ENCODE measurements at regions not wholly inside any gene's neighbourhood (a gene's known extent, or its start where the extent isn't known, plus 50 kb on each side); places are given as distances from the start of the nearest gene placed in this dataset.

DNA sequence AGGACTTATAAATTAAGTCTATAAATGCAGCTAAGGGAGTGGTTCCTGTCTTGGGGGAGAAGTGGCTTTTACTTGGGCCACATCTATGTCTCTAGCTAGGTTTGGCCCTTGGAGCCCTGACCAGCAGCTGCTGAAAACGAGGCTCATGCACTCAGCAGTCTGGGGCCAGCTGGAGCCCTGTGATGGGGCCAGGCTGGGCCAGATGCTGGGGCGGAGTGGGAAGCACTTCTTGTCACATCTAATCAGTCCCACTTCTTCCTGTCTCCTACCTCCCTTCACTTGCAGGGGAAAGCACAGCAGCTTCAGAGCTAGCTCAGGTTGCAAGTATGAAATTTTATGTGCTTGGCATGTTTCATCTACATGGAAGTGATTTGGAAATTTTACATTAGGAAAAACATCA is 209.9 kb upstream of the ROPN1 start:
- TF ChIP-seq, protein P1, sequence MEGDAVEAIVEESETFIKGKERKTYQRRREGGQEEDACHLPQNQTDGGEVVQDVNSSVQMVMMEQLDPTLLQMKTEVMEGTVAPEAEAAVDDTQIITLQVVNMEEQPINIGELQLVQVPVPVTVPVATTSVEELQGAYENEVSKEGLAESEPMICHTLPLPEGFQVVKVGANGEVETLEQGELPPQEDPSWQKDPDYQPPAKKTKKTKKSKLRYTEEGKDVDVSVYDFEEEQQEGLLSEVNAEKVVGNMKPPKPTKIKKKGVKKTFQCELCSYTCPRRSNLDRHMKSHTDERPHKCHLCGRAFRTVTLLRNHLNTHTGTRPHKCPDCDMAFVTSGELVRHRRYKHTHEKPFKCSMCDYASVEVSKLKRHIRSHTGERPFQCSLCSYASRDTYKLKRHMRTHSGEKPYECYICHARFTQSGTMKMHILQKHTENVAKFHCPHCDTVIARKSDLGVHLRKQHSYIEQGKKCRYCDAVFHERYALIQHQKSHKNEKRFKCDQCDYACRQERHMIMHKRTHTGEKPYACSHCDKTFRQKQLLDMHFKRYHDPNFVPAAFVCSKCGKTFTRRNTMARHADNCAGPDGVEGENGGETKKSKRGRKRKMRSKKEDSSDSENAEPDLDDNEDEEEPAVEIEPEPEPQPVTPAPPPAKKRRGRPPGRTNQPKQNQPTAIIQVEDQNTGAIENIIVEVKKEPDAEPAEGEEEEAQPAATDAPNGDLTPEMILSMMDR (IDR thresholded peaks at IDR 0.05; ENCODE audit: low read length): no peak
- no peak for TF ChIP-seq EZH2 (IDR thresholded peaks at IDR 0.05; ENCODE audit: borderline replicate concordance, low read length)
